Immature natural killer cell (primary cell): ENCODE measurements at regions not wholly inside any gene's neighbourhood (a gene's known extent, or its start where the extent isn't known, plus 50 kb on each side); places are given as distances from the start of the nearest gene placed in this dataset.

ENCODE experiments used
- DNase-seq, 3 donors: peaks; one replicate each; pipeline ENCODE4 v3.0.0; 2022; ENCODE audit warnings: mixed read lengths in 1 of 3
- H3K27ac Mint-ChIP-seq, 6 donors: one replicate each; pipeline ENCODE4 v1.8.0; 2020; ENCODE audit warnings: mixed read lengths in 6 of 6, mild to moderate bottlenecking in 5 of 6, inconsistent platforms in 4 of 6, moderate library complexity in 3 of 6
- H3K27me3 Mint-ChIP-seq, 3 donors: one replicate each; pipeline ENCODE4 v1.8.0; 2020 to 2021; ENCODE audit warnings: low read depth in 3 of 3, mild to moderate bottlenecking in 3 of 3, mixed read lengths in 3 of 3, moderate library complexity in 3 of 3, inconsistent platforms in 1 of 3
- H3K36me3 Mint-ChIP-seq, 3 donors: one replicate each; pipeline ENCODE4 v1.8.0; 2020; ENCODE audit warnings: mixed read lengths in 3 of 3, inconsistent platforms in 2 of 3, mild to moderate bottlenecking in 2 of 3
- H3K4me1 Mint-ChIP-seq, 2 donors: one replicate each; pipeline ENCODE4 v1.8.0; 2020; ENCODE audit warnings: inconsistent platforms in 2 of 2, mild to moderate bottlenecking in 2 of 2, mixed read lengths in 2 of 2, moderate library complexity in 1 of 2
- H3K4me3 Mint-ChIP-seq, 5 donors: one replicate each; pipeline ENCODE4 v1.8.0; 2020; ENCODE audit warnings: mild to moderate bottlenecking in 5 of 5, mixed read lengths in 5 of 5, inconsistent platforms in 3 of 5, moderate library complexity in 3 of 5
- H3K9me3 Mint-ChIP-seq, 6 donors: one replicate each; pipeline ENCODE4 v1.8.0; 2020; ENCODE audit warnings: mild to moderate bottlenecking in 6 of 6, mixed read lengths in 6 of 6, inconsistent platforms in 4 of 6, moderate library complexity in 3 of 6

DNA sequence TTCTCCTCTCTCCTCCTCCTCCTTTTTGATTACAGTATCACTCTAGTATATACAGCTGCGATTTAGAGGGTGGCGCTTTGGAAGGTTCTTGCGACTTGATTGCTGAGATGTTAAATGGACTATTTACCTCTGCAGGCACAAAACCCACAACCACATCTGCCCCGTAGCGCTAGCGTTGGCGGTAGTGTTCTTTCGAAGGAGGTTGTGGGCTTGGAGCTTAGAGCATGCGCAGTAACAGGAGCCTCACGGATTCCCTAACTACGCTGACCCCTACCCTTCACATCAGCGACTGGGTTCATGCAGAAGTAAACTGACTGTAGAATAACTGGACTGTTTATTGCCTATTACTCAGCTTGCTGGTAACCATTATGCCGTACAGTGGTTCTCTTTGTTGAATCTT, 58.0 kb downstream of the CGGBP1 start:
- peak in 1 of 3 donors; percentile 21 for DNase-seq
- H3K9me3 Mint-ChIP-seq: no peaks in the 10 kb centered on the region
- peaks cover 22 to 26% of the 10 kb centered on the region in 2 donors for H3K4me1 Mint-ChIP-seq
- peak overlapping the region in 4 of 5 donors; percentile 15 to 49 (median 34) for H3K4me3 Mint-ChIP-seq
- no peaks in the 10 kb centered on the region for H3K36me3 Mint-ChIP-seq
- peaks cover 5 to 10% (median 6%) of the 10 kb centered on the region in 3 donors for H3K27me3 Mint-ChIP-seq
- H3K27ac Mint-ChIP-seq: no peak overlapping the region

- no peak overlapping the region for H3K27ac Mint-ChIP-seq
These were observed 60.8 kb downstream of the CGGBP1 start for GRCh38 chr3:87997966-87998365.

DNA sequence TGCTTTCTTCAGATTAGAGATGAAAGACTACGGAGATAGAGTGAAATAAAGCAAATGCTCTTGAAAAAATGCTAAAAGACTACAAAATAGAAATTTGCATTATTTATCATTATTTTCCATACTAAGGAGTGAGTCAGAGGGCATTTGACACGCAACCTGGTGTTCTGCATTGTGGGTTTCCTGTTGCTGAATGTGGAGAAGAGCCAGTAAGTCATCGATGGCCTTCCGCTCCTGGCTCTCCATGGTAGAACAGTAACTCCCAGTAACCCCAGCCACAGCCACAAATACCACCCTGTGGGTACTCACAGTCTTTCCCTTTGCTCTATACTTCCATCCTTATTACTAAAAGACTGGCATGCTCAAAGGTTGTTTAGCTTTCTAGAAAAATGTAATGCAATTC, 61.5 kb downstream of the CGGBP1 start:
- Mint-ChIP-seq H3K27ac (peak overlapping the region in 4 of 6 donors; percentile 3 to 44 (median 26)), H3K4me3 (peak overlapping the region; percentile 7 to 61 (median 55)), H3K4me1 (peaks cover 16 to 19% of the 10 kb centered on the region in 2 donors), H3K9me3 (no peaks in the 10 kb centered on the region), H3K36me3 (no peaks in the 10 kb centered on the region), H3K27me3 (peaks cover 4 to 10% (median 5%) of the 10 kb centered on the region in 3 donors)
- DNase-seq: peak; percentile 22 to 27 (median 23)

More at GRCh38 chr3:87997966-87998365, 60.8 kb downstream of the CGGBP1 start:
- DNase-seq: no peak
- Mint-ChIP-seq H3K9me3 (no peaks in the 10 kb centered on the region), H3K4me3 (peak overlapping the region in 1 of 5 donors; percentile 9), H3K36me3 (no peaks in the 10 kb centered on the region), H3K27me3 (peaks cover 4 to 10% (median 5%) of the 10 kb centered on the region in 3 donors), H3K4me1 (peaks cover 16 to 19% of the 10 kb centered on the region in 2 donors)

- DNase-seq: no peak
- H3K27me3 Mint-ChIP-seq: peaks cover 4 to 10% (median 5%) of the 10 kb centered on the region in 3 donors
- H3K4me1 Mint-ChIP-seq: peaks cover 16 to 19% of the 10 kb centered on the region in 2 donors
- no peaks in the 10 kb centered on the region for H3K36me3 Mint-ChIP-seq
- no peaks in the 10 kb centered on the region for H3K9me3 Mint-ChIP-seq
- peak overlapping the region; percentile 7 to 61 (median 55) for H3K4me3 Mint-ChIP-seq
- H3K27ac Mint-ChIP-seq: peak overlapping the region in 5 of 6 donors; percentile 3 to 44 (median 16)
These were observed 61.9 kb downstream of the CGGBP1 start for GRCh38 chr3:87996882-87997281.

DNA sequence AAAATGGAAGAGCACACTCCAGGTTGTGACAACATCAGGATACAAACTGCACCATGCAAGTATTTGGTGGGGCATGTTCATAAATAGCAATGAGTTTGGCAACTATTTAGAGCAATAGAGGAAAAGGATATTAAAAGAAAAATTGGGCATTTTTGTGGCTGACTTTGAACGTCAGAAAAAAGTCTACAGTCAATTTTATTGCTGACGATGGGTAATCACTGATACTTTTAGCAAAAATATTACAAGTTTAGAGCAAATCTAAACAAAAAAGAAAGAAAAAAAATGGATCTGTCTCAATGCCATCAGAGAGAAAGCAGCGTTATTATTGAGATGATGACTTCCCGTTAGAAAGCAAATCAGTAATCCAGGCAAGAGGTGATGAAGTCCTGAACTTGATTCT, 65.2 kb downstream of the CGGBP1 start:
- Mint-ChIP-seq H3K4me3 (no peak overlapping the region), H3K9me3 (no peaks in the 10 kb centered on the region), H3K27ac (no peak overlapping the region), H3K36me3 (no peaks in the 10 kb centered on the region), H3K4me1 (peaks cover 12 to 19% of the 10 kb centered on the region in 2 donors), H3K27me3 (peaks cover 0 to 2% (median 0%) of the 10 kb centered on the region in 3 donors)
- no peak for DNase-seq

DNA sequence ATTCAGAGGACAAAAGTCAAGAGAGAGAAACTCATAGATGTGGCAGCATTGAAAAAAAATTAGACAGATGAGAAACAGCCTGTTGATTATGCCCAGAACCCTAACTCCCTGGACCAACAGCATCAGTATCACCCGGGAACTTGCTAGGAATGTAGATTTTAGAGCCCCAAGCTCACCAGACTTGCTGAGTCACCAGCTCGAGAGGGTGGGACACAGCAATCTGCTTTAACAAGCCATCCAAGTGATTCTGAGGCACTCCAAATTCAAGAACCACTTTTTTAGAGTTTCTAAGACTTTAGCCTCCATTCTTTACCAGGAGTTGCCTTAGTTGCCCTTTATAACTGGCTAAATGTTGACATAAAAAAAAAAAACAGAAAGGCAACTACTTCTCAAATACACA, 70.9 kb downstream of the CGGBP1 start:
- Mint-ChIP-seq H3K36me3 (no peaks in the 10 kb centered on the region), H3K27ac (no peak overlapping the region), H3K27me3 (peaks cover 0 to 5% (median 0%) of the 10 kb centered on the region in 3 donors), H3K4me1 (no peaks in the 10 kb centered on the region), H3K9me3 (peaks cover 0 to 1% (median 0%) of the 10 kb centered on the region in 6 donors), H3K4me3 (no peak overlapping the region)
- DNase-seq: no peak

- peaks cover 0 to 7% (median 0%) of the 10 kb centered on the region in 3 donors for H3K27me3 Mint-ChIP-seq
- no peak for DNase-seq
- H3K4me3 Mint-ChIP-seq: no peak overlapping the region
- peaks cover 0 to 1% (median 0%) of the 10 kb centered on the region in 6 donors for H3K9me3 Mint-ChIP-seq
- no peak overlapping the region for H3K27ac Mint-ChIP-seq
- no peaks in the 10 kb centered on the region for H3K36me3 Mint-ChIP-seq
- no peaks in the 10 kb centered on the region for H3K4me1 Mint-ChIP-seq
These were observed 76.4 kb downstream of the CGGBP1 start for GRCh38 chr3:87982421-87982820.

DNA sequence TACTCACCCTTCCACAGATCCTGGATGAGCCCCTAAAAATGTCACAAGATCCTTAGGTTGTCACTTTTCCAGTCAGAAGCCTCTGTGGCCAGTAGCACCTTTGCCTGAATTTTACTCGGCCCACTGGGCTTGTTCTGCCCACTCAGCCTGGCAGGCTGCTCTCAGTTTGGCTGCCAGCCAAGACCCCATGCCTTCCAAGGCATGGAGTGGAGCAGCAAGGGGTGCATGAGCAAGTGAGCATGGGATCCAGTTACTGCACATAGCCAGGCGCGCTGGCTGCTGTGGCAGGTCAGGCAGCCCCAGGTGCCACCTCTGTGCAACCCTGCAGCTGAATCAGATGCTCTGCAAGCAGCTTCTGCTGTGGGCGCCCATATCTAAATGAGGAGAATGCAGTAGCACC, 79.3 kb downstream of the CGGBP1 start:
- no peak overlapping the region for H3K27ac Mint-ChIP-seq
- H3K4me1 Mint-ChIP-seq: no peaks in the 10 kb centered on the region
- no peaks in the 10 kb centered on the region for H3K36me3 Mint-ChIP-seq
- no peak for DNase-seq
- no peak overlapping the region for H3K4me3 Mint-ChIP-seq
- peaks cover 0 to 7% (median 0%) of the 10 kb centered on the region in 3 donors for H3K27me3 Mint-ChIP-seq
- H3K9me3 Mint-ChIP-seq: peaks cover 0 to 1% (median 0%) of the 10 kb centered on the region in 6 donors

DNA sequence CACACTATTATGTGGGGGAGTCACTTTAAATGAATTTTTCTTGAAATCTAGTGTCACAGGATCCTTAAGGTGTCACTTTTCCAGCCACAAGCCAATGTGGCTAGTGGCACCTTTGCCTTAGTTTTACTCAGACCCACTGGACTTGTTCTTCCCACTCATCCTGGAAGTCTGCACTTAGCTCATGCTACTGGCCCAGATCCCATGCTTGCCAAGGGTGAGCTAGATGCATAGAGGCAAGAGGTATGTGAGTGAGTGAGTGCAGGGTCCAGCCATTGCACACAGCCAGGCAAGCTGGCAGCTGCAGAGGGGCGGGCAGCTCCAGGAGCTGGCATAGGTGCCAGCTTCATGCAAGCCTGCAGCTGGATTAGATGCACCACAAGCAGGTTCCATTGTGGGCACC, 81.0 kb downstream of the CGGBP1 start:
- Mint-ChIP-seq H3K27ac (no peak overlapping the region), H3K4me1 (no peaks in the 10 kb centered on the region), H3K36me3 (no peaks in the 10 kb centered on the region), H3K9me3 (no peaks in the 10 kb centered on the region), H3K4me3 (no peak overlapping the region), H3K27me3 (peaks cover 0 to 5% (median 0%) of the 10 kb centered on the region in 3 donors)
- no peak for DNase-seq

GRCh38 chr3:87975716-87976115, 83.1 kb downstream of the CGGBP1 start:
- H3K4me3 Mint-ChIP-seq: no peak overlapping the region

DNA sequence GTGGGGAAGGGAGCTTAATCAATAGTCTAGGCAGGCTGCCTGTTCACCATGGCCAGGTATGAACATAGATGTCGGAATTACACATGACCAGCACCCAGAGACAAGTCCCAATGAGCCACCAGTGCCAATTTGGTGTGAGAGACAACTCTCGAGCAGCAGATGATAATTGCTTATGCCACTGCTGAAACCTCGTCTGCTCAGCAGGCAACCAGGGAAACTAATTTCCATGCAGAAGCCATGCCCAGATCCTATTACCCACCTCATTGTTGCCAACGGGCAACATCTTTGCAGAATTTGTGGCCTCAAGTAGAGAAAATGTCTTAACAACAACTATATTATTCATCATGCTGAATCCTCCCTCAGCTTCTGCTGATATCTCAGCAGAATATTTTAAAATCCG, 84.9 kb downstream of the CGGBP1 start:
- no peak overlapping the region for H3K4me3 Mint-ChIP-seq
- H3K4me1 Mint-ChIP-seq: no peaks in the 10 kb centered on the region
- no peaks in the 10 kb centered on the region for H3K36me3 Mint-ChIP-seq
- no peak overlapping the region for H3K27ac Mint-ChIP-seq
- H3K9me3 Mint-ChIP-seq: peaks cover 0 to 1% (median 0%) of the 10 kb centered on the region in 6 donors
- no peak for DNase-seq
- H3K27me3 Mint-ChIP-seq: peaks cover 0 to 6% (median 0%) of the 10 kb centered on the region in 3 donors

More at GRCh38 chr3:87975716-87976115, 83.1 kb downstream of the CGGBP1 start:
- Mint-ChIP-seq H3K36me3 (no peaks in the 10 kb centered on the region), H3K4me1 (no peaks in the 10 kb centered on the region), H3K9me3 (no peaks in the 10 kb centered on the region), H3K27me3 (peaks cover 0 to 6% (median 0%) of the 10 kb centered on the region in 3 donors), H3K27ac (no peak overlapping the region)
- DNase-seq: no peak

DNA sequence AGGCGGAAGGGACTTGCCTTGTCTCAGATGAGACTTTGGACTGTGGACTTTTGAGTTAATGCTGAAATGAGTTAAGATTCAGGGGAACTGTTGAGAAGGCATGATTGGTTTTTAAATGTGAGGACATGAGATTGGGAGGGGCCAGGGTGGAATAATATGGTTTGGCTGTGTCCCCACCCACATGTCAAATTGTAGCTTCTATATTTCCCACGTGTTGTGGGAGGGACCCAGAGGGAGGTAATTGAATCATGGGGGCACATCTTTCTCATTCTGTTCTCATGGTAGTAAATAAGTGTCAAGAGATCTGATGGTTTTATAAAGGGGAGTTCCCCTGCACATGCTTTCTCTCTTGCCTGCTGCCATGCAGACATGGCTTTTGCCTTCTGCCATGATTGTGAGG, 89.2 kb downstream of the CGGBP1 start:
- H3K27me3 Mint-ChIP-seq: peaks cover 0 to 6% (median 0%) of the 10 kb centered on the region in 3 donors

GRCh38 chr3:87968668-87969067, 90.1 kb downstream of the CGGBP1 start:
- Mint-ChIP-seq H3K27ac (no peak overlapping the region), H3K36me3 (no peaks in the 10 kb centered on the region), H3K27me3 (peaks cover 0 to 6% (median 0%) of the 10 kb centered on the region in 3 donors), H3K4me3 (no peak overlapping the region), H3K9me3 (peaks cover 0 to 1% (median 0%) of the 10 kb centered on the region in 6 donors), H3K4me1 (no peaks in the 10 kb centered on the region)
- no peak for DNase-seq

More for the DNA sequence above, 89.2 kb downstream of the CGGBP1 start:
- DNase-seq: no peak
- Mint-ChIP-seq H3K27ac (no peak overlapping the region), H3K4me1 (no peaks in the 10 kb centered on the region), H3K4me3 (no peak overlapping the region), H3K36me3 (no peaks in the 10 kb centered on the region), H3K9me3 (peaks cover 0 to 1% (median 0%) of the 10 kb centered on the region in 6 donors)

DNA sequence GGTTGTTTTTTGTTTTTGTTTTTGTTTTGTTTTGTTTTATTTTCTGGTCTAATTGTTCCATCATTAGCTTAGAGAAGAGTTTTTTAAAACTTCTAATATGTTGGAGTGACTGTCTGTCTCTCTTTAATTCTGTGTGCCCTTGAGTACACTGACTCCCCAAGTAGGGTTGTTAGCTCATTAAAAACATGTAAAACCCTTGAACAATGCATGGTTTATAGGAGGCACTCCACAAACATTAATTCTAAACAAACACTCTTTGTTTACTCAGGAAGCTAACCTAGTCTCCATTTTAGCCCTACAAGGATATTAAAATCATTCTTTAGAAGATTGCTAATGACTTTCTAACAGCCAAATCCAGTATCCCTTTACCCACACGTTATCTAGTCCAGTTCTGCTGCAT, 100.5 kb downstream of the CGGBP1 start:
- no peak overlapping the region for H3K27ac Mint-ChIP-seq

GRCh38 chr3:87957575-87957974, 101.2 kb downstream of the CGGBP1 start:
- H3K9me3 Mint-ChIP-seq: peaks cover 0 to 2% (median 0%) of the 10 kb centered on the region in 6 donors
- H3K4me3 Mint-ChIP-seq: no peak overlapping the region
- H3K27ac Mint-ChIP-seq: no peak overlapping the region
- H3K4me1 Mint-ChIP-seq: no peaks in the 10 kb centered on the region
- H3K27me3 Mint-ChIP-seq: peaks cover 0 to 6% (median 3%) of the 10 kb centered on the region in 3 donors
- no peaks in the 10 kb centered on the region for H3K36me3 Mint-ChIP-seq
- DNase-seq: no peak

More for the DNA sequence above, 100.5 kb downstream of the CGGBP1 start:
- no peak overlapping the region for H3K4me3 Mint-ChIP-seq
- no peaks in the 10 kb centered on the region for H3K4me1 Mint-ChIP-seq
- H3K9me3 Mint-ChIP-seq: peaks cover 0 to 2% (median 0%) of the 10 kb centered on the region in 6 donors
- H3K27me3 Mint-ChIP-seq: peaks cover 0 to 3% (median 3%) of the 10 kb centered on the region in 3 donors
- no peaks in the 10 kb centered on the region for H3K36me3 Mint-ChIP-seq
- DNase-seq: no peak
